ENCODE measurements at regions not wholly inside any gene's neighbourhood (a gene's known extent, or its start where the extent isn't known, plus 50 kb on each side); places are given as distances from the start of the nearest gene placed in this dataset.

GRCh38 chr6:121006024-121006423, 328.3 kb downstream of the TBC1D32 start (continued):
- no peak for TF ChIP-seq ZNF462 (CRISPR knock-in tag; IDR thresholded peaks at IDR 0.05)
- no peak for TF ChIP-seq CREB1 (CRISPR knock-in tag; IDR thresholded peaks at IDR 0.05; ENCODE audit: low read depth)
- no peak for TF ChIP-seq ETS1 (IDR thresholded peaks at IDR 0.05)
- TF ChIP-seq EZH2 (IDR thresholded peaks at IDR 0.05; ENCODE audit: low read depth, unreplicated experiment), result no peak
- no peak for TF ChIP-seq STAT1 (IDR thresholded peaks at IDR 0.05; ENCODE audit: unreplicated experiment)
- TF ChIP-seq EZH2phosphoT487 (IDR thresholded peaks at IDR 0.05; ENCODE audit: unreplicated experiment), result no peak
- TF ChIP-seq NANOG (IDR thresholded peaks at IDR 0.05; ENCODE audit: borderline replicate concordance), result no peak
- TF ChIP-seq JUNB (IDR thresholded peaks at IDR 0.05; ENCODE audit: unreplicated experiment), result no peak

- Histone ChIP-seq H3K27me3 (ENCODE audit: insufficient read depth) (no peaks in the 10 kb centered on the region), H3F3A (replicated peaks; ENCODE audit: low read depth) (no peaks in the 10 kb centered on the region), H3K4me3 (no peak overlapping the region), H2AFZ (peak overlapping the region; percentile 84), H3K4me2 (no peak overlapping the region), H3K9me2 (ENCODE audit: insufficient read depth) (no peaks in the 10 kb centered on the region), H3K4me1 (ENCODE audit: insufficient read depth) (no peaks in the 10 kb centered on the region), H3K36me3 (ENCODE audit: insufficient read depth) (no peaks in the 10 kb centered on the region), H3K27ac (ENCODE audit: low read depth) (no peak overlapping the region), H4K20me1 (replicated peaks; ENCODE audit: insufficient read depth) (no peaks in the 10 kb centered on the region), H3K79me2 (replicated peaks; ENCODE audit: insufficient read depth) (no peaks in the 10 kb centered on the region)
- no peak overlapping the region for H3K4me3 Mint-ChIP-seq
- peaks cover 5% of the 10 kb centered on the region; the same call in 2 of the 3 replicates for H3K9me3 Mint-ChIP-seq
- no peaks in the 10 kb centered on the region for H3K36me3 Mint-ChIP-seq (ENCODE audit: low read depth)
- ATAC-seq (no peak), DNase-seq (ENCODE audit: low spot score) (no peak)
- no peaks in the 10 kb centered on the region for H3K27me3 Mint-ChIP-seq (ENCODE audit: insufficient read depth, low read depth, poor library complexity)
- H3K27ac Mint-ChIP-seq, result no peak overlapping the region
- no peaks in the 10 kb centered on the region for H3K4me1 Mint-ChIP-seq
- TF ChIP-seq ZNF462 (CRISPR knock-in tag; IDR thresholded peaks at IDR 0.05) (no peak), EZH2phosphoT487 (IDR thresholded peaks at IDR 0.05; ENCODE audit: unreplicated experiment) (no peak), CREB1 (CRISPR knock-in tag; IDR thresholded peaks at IDR 0.05; ENCODE audit: low read depth) (no peak), ZNF331 (CRISPR knock-in tag; IDR thresholded peaks at IDR 0.05; ENCODE audit: low read depth) (no peak), EZH2 (IDR thresholded peaks at IDR 0.05; ENCODE audit: low read depth, unreplicated experiment) (no peak)
These were observed 333.9 kb downstream of the TBC1D32 start for GRCh38 chr6:121000381-121000780.
